Neural crest cell (in vitro differentiated cells): ENCODE measurements at regions not wholly inside any gene's neighbourhood (a gene's known extent, or its start where the extent isn't known, plus 50 kb on each side); places are given as distances from the start of the nearest gene placed in this dataset.

ENCODE experiments used
- DNase-seq: peaks from one replicate; pipeline ENCODE4 v3.0.0; 2021; ENCODE audit warnings: low read depth, mixed read lengths, low spot score
- H3K27ac Mint-ChIP-seq: one replicate; pipeline ENCODE4 v1.8.0; 2021; ENCODE audit warnings: mild to moderate bottlenecking, mixed read lengths; ENCODE audit not compliant: unreplicated experiment
- H3K27me3 Mint-ChIP-seq: 2 replicates; pipeline ENCODE4 v1.8.0; 2021; ENCODE audit warnings: low read depth, mild to moderate bottlenecking, mixed read lengths
- H3K36me3 Mint-ChIP-seq: 2 replicates; pipeline ENCODE4 v1.8.0; 2021; ENCODE audit warnings: low read depth, mild to moderate bottlenecking, mixed read lengths
- H3K4me1 Mint-ChIP-seq: 2 replicates; pipeline ENCODE4 v1.8.0; 2021; ENCODE audit warnings: mixed read lengths
- H3K4me3 Mint-ChIP-seq: one replicate; pipeline ENCODE4 v1.8.0; 2021; ENCODE audit warnings: mild to moderate bottlenecking, mixed read lengths
- H3K9me3 Mint-ChIP-seq: 2 replicates; pipeline ENCODE4 v1.8.0; 2021; ENCODE audit warnings: mixed read lengths
- TF ChIP-seq, protein P1 (sequence below): fragments of 200-600 bp; sonication (generic); conservative IDR thresholded peaks from 2 replicates; pipeline ENCODE4 v1.5.0; 2021; ENCODE audit warnings: antibody characterized with exemption, mild to moderate bottlenecking

DNA sequence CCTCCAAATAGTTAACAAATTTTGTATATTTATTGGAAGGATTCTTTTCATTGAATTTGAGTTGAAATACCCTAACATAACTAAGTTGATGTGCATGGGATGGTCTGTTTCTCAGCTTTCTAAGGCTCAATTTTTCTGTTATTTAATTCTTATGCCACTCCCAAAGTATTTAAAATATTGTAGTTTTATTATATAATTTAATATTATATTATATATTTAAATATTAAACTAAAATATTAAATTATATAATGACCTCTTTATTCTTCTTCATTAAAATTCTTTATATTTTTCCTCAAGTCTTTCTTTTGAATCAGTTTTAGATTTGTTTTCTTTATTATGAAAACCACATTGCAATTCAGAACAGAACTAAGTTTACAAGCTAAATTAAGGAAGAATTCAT lies 194.7 kb downstream of the TFAP2B start:
- DNase-seq, result no peak

DNA sequence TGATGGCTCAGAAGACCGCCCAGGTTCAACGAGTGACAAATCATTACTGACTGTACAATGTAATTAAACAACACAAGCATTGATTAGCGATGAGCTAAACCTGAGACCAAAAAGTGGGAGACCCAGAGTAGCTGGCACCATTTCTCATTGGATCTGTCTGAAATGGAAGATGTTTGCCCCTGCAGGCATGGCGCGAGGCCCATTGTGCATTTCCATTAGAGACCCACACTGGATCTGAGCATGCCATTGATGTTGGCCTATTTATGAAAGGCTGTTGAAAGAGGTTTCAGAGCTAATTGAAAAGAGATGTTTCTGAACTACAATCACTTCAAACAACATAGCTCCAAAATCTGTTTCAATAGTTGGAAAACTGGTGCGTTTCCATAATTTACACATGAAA lies 196.7 kb downstream of the TFAP2B start:
- H3K4me3 Mint-ChIP-seq, result no peak overlapping the region
- H3K27me3 Mint-ChIP-seq, result no peaks in the 10 kb centered on the region
- peaks cover under 1% of the 10 kb centered on the region for H3K4me1 Mint-ChIP-seq
- H3K27ac Mint-ChIP-seq, result no peak overlapping the region
- no peaks in the 10 kb centered on the region for H3K36me3 Mint-ChIP-seq
- no peak for DNase-seq
- peaks cover 2% of the 10 kb centered on the region for H3K9me3 Mint-ChIP-seq
- TF ChIP-seq, protein P1, sequence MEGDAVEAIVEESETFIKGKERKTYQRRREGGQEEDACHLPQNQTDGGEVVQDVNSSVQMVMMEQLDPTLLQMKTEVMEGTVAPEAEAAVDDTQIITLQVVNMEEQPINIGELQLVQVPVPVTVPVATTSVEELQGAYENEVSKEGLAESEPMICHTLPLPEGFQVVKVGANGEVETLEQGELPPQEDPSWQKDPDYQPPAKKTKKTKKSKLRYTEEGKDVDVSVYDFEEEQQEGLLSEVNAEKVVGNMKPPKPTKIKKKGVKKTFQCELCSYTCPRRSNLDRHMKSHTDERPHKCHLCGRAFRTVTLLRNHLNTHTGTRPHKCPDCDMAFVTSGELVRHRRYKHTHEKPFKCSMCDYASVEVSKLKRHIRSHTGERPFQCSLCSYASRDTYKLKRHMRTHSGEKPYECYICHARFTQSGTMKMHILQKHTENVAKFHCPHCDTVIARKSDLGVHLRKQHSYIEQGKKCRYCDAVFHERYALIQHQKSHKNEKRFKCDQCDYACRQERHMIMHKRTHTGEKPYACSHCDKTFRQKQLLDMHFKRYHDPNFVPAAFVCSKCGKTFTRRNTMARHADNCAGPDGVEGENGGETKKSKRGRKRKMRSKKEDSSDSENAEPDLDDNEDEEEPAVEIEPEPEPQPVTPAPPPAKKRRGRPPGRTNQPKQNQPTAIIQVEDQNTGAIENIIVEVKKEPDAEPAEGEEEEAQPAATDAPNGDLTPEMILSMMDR, result no peak

More for the DNA sequence above, 194.7 kb downstream of the TFAP2B start:
- no peaks in the 10 kb centered on the region for H3K27me3 Mint-ChIP-seq
- H3K4me1 Mint-ChIP-seq, result no peaks in the 10 kb centered on the region
- H3K27ac Mint-ChIP-seq, result no peak overlapping the region
- peaks cover 3% of the 10 kb centered on the region for H3K9me3 Mint-ChIP-seq
- H3K36me3 Mint-ChIP-seq, result no peaks in the 10 kb centered on the region
- TF ChIP-seq, protein P1, result no peak
- no peak overlapping the region for H3K4me3 Mint-ChIP-seq

DNA sequence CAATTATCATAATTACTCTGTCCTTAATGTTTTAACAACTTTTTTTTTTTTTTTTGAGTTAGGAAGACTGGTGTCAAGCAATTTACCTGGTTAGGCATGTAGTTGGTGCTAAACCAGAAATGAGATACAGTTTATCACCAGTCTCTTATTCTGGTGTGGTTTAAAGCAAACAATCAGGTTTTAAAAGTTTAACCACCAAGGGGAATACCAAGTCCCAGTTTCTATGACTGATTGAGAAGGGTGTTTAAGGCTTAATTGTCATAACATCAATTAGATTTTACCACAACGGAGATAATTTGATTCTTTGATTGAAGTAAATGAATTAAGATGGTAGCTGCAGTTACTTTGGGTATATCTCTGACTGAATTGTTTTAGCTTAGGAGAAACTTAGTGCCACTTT lies 197.8 kb downstream of the TFAP2B start:
- Mint-ChIP-seq H3K27ac (no peak overlapping the region), H3K36me3 (no peaks in the 10 kb centered on the region), H3K4me1 (peaks cover 4% of the 10 kb centered on the region), H3K4me3 (no peak overlapping the region), H3K9me3 (peaks cover 2% of the 10 kb centered on the region), H3K27me3 (no peaks in the 10 kb centered on the region)
- no peak for DNase-seq
- TF ChIP-seq, protein P1, result no peak

DNA sequence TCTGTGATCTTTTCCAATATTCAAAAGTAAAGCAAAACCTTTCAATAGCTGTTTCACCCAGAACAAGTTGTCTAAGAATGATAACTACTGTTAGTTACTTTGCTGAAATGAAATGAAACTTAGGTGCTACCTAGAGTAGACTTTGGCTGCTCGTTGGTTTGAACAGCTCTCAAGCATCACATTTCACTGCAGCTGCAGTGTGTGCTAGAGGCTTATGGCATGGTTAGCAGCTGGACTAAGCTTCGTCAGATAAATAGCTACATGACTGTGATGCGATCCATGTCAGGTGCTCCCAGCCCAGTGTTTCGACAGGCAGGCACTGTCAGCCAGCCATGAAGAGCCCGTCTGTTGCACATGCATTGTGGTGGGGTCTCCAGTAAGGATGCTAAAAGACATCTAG lies 201.1 kb downstream of the TFAP2B start:
- H3K27ac Mint-ChIP-seq, result no peak overlapping the region
- no peak for DNase-seq
- peaks cover 2% of the 10 kb centered on the region for H3K9me3 Mint-ChIP-seq
- peaks cover 12% of the 10 kb centered on the region for H3K4me1 Mint-ChIP-seq
- H3K27me3 Mint-ChIP-seq, result no peaks in the 10 kb centered on the region
- TF ChIP-seq, protein P1, result no peak
- no peaks in the 10 kb centered on the region for H3K36me3 Mint-ChIP-seq
- H3K4me3 Mint-ChIP-seq, result no peak overlapping the region

DNA sequence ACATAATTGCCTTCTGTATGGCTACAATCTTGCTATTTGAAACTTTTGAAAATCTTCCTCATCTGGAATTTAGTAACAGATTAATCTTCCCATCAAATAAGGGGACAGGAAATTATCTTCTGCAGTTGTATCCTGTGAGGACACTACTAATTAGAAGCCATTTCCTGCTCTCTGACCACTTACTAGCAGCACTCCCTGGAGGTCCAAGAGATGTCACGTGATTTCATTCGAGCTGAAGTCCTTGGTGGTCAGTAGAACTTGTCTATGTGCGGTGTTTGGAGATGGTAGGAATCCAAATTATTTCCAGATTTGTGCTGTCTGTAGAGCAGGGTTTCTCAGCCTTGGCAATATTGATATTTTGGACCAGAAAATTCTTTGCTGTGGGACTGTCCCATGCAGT lies 202.5 kb downstream of the TFAP2B start:
- Mint-ChIP-seq H3K36me3 (no peaks in the 10 kb centered on the region), H3K9me3 (peaks cover 2% of the 10 kb centered on the region), H3K27ac (no peak overlapping the region), H3K4me3 (no peak overlapping the region), H3K27me3 (no peaks in the 10 kb centered on the region), H3K4me1 (peaks cover 12% of the 10 kb centered on the region)
- DNase-seq, result no peak
- TF ChIP-seq, protein P1, result no peak

DNA sequence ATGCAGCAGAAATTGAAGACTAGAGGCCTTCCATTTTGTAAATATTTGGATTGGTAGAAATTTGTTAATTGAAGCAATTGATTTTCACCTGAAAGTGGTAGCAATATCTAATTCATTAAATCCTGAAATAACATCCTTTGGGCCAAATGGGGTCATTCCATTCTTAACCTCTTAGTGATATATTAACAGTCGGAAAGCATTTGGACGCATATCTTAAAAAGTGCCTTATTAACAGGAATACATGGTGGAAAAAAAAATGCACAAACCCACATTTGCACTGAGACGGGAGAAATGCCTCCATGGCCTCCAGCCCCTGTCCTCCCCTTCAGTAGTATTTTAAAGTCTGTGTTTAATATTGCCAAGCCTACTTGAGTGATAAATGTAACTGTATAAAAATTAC lies 205.5 kb downstream of the TFAP2B start:
- TF ChIP-seq, protein P1, result no peak
- no peak overlapping the region for H3K27ac Mint-ChIP-seq
- H3K36me3 Mint-ChIP-seq, result no peaks in the 10 kb centered on the region

More for the DNA sequence above, 205.5 kb downstream of the TFAP2B start:
- H3K27me3 Mint-ChIP-seq, result no peaks in the 10 kb centered on the region
- no peak for DNase-seq
- H3K4me1 Mint-ChIP-seq, result peaks cover 12% of the 10 kb centered on the region
- H3K4me3 Mint-ChIP-seq, result no peak overlapping the region
- H3K9me3 Mint-ChIP-seq, result peaks cover 2% of the 10 kb centered on the region
